KMS-11 (cell line): ENCODE measurements at regions not wholly inside any gene's neighbourhood (a gene's known extent, or its start where the extent isn't known, plus 50 kb on each side); places are given as distances from the start of the nearest gene placed in this dataset.

ENCODE experiments used
- H2AFZ ChIP-seq: fragments of 200-600 bp; sonication (generic); 2 replicates; pipeline ENCODE4 v1.6.1; 2016; ENCODE audit warnings: antibody characterized with exemption, mixed run types, low read depth
- H3K27ac ChIP-seq: fragments of 200-600 bp; sonication (generic); 2 replicates; pipeline ENCODE4 v1.6.1; 2016; ENCODE audit warnings: mild to moderate bottlenecking, mixed run types
- H3K27me3 ChIP-seq: fragments of 200-600 bp; sonication (generic); 2 replicates; pipeline ENCODE4 v1.6.1; 2017; ENCODE audit warnings: mild to moderate bottlenecking, low read depth, mixed run types, moderate library complexity; ENCODE audit not compliant: insufficient read depth
- H3K36me3 ChIP-seq: fragments of 200-600 bp; sonication (generic); 2 replicates; pipeline ENCODE4 v1.6.1; 2017; ENCODE audit warnings: mild to moderate bottlenecking, mixed run types; ENCODE audit not compliant: insufficient read depth
- H3K4me1 ChIP-seq: fragments of 200-600 bp; sonication (generic); 2 replicates; pipeline ENCODE4 v1.6.1; 2016; ENCODE audit warnings: mild to moderate bottlenecking, low read depth, mixed run types; ENCODE audit not compliant: poor library complexity, severe bottlenecking
- H3K4me2 ChIP-seq: fragments of 200-600 bp; sonication (generic); 2 replicates; pipeline ENCODE4 v1.7.0; 2016; ENCODE audit warnings: mild to moderate bottlenecking, mixed run types
- H3K4me3 ChIP-seq: fragments of 200-600 bp; sonication (generic); IDR thresholded peaks from 2 replicates; pipeline ENCODE4 v1.6.1; 2017; ENCODE audit warnings: low read depth, low read length, mixed read lengths; ENCODE audit not compliant: insufficient read depth
- H3K79me2 ChIP-seq: fragments of 200-600 bp; sonication (generic); 2 replicates; pipeline ENCODE4 v1.6.1; 2016; ENCODE audit warnings: low read depth, mixed run types; ENCODE audit not compliant: insufficient read depth
- H3K9ac ChIP-seq: fragments of 200-600 bp; sonication (generic); 2 replicates; pipeline ENCODE4 v1.6.1; 2016; ENCODE audit warnings: mild to moderate bottlenecking, mixed run types
- H4K20me1 ChIP-seq: fragments of 200-600 bp; sonication (generic); 2 replicates; pipeline ENCODE4 v1.6.1; 2016; ENCODE audit warnings: mild to moderate bottlenecking, mixed run types; ENCODE audit not compliant: insufficient read depth
- CTCF ChIP-seq: fragments of 200-600 bp; sonication (generic); conservative IDR thresholded peaks from 2 replicates; pipeline ENCODE4 v1.6.1; 2017; ENCODE audit warnings: low read depth, mild to moderate bottlenecking, antibody characterized with exemption, low read length, moderate library complexity, mixed read lengths

GRCh38 chr11:134587345-134587744 lies 175.3 kb upstream of the B3GAT1 start:
- Histone ChIP-seq H3K4me1 (no peaks in the 10 kb centered on the region), H3K27ac (no peak overlapping the region), H3K9ac (no peak overlapping the region), H4K20me1 (no peaks in the 10 kb centered on the region), H3K79me2 (no peaks in the 10 kb centered on the region), H3K4me2 (no peak overlapping the region), H3K27me3 (no peaks in the 10 kb centered on the region), H3K4me3 (no peak overlapping the region), H2AFZ (no peak overlapping the region), H3K36me3 (no peaks in the 10 kb centered on the region)
- TF ChIP-seq CTCF: no peak

GRCh38 chr11:134586726-134587125 lies 174.7 kb upstream of the B3GAT1 start:
- no peak overlapping the region for H3K4me3 ChIP-seq
- TF ChIP-seq CTCF: no peak
- H3K9ac ChIP-seq: no peak overlapping the region
- H2AFZ ChIP-seq: no peak overlapping the region
- H3K79me2 ChIP-seq: no peaks in the 10 kb centered on the region
- no peaks in the 10 kb centered on the region for H4K20me1 ChIP-seq
- H3K4me1 ChIP-seq: no peaks in the 10 kb centered on the region
- no peak overlapping the region for H3K27ac ChIP-seq
- no peaks in the 10 kb centered on the region for H3K36me3 ChIP-seq
- no peaks in the 10 kb centered on the region for H3K27me3 ChIP-seq
- H3K4me2 ChIP-seq: no peak overlapping the region

GRCh38 chr11:134585666-134586610 lies 173.9 kb upstream of the B3GAT1 start:
- no peak overlapping the region for H3K4me3 ChIP-seq
- no peaks in the 10 kb centered on the region for H3K36me3 ChIP-seq
- H3K27ac ChIP-seq: no peak overlapping the region
- no peaks in the 10 kb centered on the region for H4K20me1 ChIP-seq
- no peak overlapping the region for H3K9ac ChIP-seq
- no peaks in the 10 kb centered on the region for H3K79me2 ChIP-seq
- no peaks in the 10 kb centered on the region for H3K27me3 ChIP-seq
- no peak for TF ChIP-seq CTCF
- H3K4me2 ChIP-seq: no peak overlapping the region
- no peak overlapping the region for H2AFZ ChIP-seq
- no peaks in the 10 kb centered on the region for H3K4me1 ChIP-seq

GRCh38 chr11:134584706-134585445 lies 172.8 kb upstream of the B3GAT1 start:
- Histone ChIP-seq H4K20me1 (no peaks in the 10 kb centered on the region), H3K4me1 (no peaks in the 10 kb centered on the region), H2AFZ (no peak overlapping the region), H3K36me3 (no peaks in the 10 kb centered on the region), H3K9ac (no peak overlapping the region), H3K4me3 (no peak overlapping the region), H3K27me3 (no peaks in the 10 kb centered on the region), H3K4me2 (no peak overlapping the region), H3K27ac (no peak overlapping the region), H3K79me2 (no peaks in the 10 kb centered on the region)
- no peak for TF ChIP-seq CTCF
